Tibial nerve (tissue), 4 donors: ENCODE measurements at regions not wholly inside any gene's neighbourhood (a gene's known extent, or its start where the extent isn't known, plus 50 kb on each side); places are given as distances from the start of the nearest gene placed in this dataset.

ENCODE experiments used
- CTCF ChIP-seq, 5 experiments: fragments of 200-600 bp in 3 of 5; fragments of 450-650 bp in 2 of 5; sonication (generic) in 3 of 5; IDR thresholded peaks; one replicate each; pipeline ENCODE4 v1.5.1; 2016 to 2019; ENCODE audit warnings: antibody characterized with exemption in 5 of 5, mild to moderate bottlenecking in 3 of 5, moderate library complexity in 2 of 5
- EP300 ChIP-seq, 2 donors: sonication (generic); formaldehyde crosslinking; IDR thresholded peaks; one replicate each; pipeline ENCODE4 v1.6.1; 2017; ENCODE audit warnings: antibody characterized with exemption in 2 of 2, mild to moderate bottlenecking in 1 of 2
- POLR2A ChIP-seq, 2 donors: fragments of 450-650 bp; IDR thresholded peaks; one replicate each; pipeline ENCODE4 v1.6.1; 2017; ENCODE audit warnings: antibody characterized with exemption in 2 of 2, mild to moderate bottlenecking in 2 of 2, moderate library complexity in 2 of 2

GRCh38 chr2:215664847-215665525 is 229.1 kb upstream of the FN1 start:
- no peak for TF ChIP-seq CTCF (IDR thresholded peaks at IDR 0.05)
- TF ChIP-seq POLR2A (IDR thresholded peaks at IDR 0.05): no peak
- TF ChIP-seq EP300 (IDR thresholded peaks at IDR 0.05): peak in 1 of 2 donors; percentile 56
